HG03342 (cell line): ENCODE measurements at regions not wholly inside any gene's neighbourhood (a gene's known extent, or its start where the extent isn't known, plus 50 kb on each side); places are given as distances from the start of the nearest gene placed in this dataset.
"Not testable (repeated sequence)": the region's sequence is repeated elsewhere in the genome, so short reads cannot be mapped to it uniquely, and the experiment has no call there.

ENCODE experiments used
- ATAC-seq: cut with Tn5 transposase; IDR thresholded peaks from one replicate; pipeline ENCODE4 v1.9.1; 2021; ENCODE audit warnings: mild to moderate bottlenecking, moderate library complexity; ENCODE audit not compliant: unreplicated experiment

- no peak for ATAC-seq
Measured at GRCh38 chr15:55126111-55126510, 70.6 kb downstream of the RSL24D1 start.

GRCh38 chr15:55124616-55125015 is 72.1 kb downstream of the RSL24D1 start:
- ATAC-seq, result no peak

DNA sequence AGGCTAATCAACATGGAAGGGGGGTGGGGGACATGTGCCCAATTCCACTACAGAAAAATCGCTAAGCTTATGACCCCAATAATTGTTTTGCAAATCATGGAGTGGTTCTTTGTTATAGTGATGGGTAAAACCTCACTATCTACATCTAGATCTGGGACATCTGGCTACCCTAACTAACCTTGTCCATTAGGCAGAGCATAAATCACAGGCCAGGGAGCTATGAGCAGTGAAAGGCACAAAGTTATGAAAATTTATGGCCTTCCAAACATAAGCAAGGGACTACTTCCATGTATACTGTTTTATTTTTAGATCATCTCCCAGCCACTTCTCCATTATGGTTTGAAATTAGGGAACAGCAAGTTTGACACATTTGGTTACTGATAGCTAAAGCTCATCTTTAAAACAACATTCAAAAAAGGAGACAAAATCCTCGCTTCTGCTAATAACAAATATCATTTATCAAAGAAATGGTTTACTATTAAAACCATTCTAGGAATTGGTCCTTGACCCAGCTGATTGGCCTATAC is 78.3 kb downstream of the RSL24D1 start:
- no peak for ATAC-seq

GRCh38 chr15:55116636-55117035 is 80.1 kb downstream of the RSL24D1 start:
- no peak for ATAC-seq

GRCh38 chr15:55113736-55114135 is 83.0 kb downstream of the RSL24D1 start:
- no peak for ATAC-seq

DNA sequence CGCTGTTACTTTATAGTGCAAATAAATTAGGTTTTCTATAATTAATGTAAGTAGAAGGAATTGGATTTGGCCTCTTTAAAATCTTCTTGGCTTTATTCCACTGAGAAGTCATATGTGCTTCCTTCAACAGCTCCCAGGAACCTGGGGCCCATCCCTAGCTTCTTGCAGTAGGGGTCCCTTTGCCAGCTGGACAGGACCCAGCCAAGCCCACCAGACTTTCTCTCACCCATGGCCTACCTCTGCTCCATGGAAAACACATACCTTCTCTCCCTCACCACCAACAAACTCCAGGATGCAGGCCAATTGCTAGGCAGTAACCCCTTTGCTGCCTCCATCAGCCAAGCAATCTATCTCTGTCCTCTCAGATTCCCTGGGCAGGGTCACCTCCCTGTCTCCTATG is 84.0 kb downstream of the RSL24D1 start:
- no peak for ATAC-seq

GRCh38 chr15:55110446-55110845 is 86.3 kb downstream of the RSL24D1 start:
- no peak for ATAC-seq

- ATAC-seq, result peak; percentile 70
Measured at GRCh38 chr15:55108858-55109518, 87.8 kb downstream of the RSL24D1 start.

DNA sequence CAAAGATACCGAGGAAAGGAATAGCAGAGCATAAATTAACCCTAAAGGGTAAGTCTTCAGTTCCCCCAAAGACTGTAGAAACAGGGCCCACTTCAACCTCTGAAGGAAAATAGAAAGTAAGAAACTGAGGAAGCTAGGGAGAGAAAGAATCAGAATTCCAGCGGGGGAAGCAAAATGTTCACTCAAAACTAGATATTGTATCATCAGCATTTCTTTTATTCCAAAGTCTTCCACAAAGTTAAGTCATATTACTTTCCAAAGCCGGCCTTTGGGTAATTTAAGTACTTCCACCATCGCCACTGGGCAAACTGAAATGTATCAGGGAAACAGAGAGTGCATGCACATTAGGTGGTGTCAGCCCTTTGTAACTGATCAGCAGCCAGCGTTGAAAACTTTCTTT is 88.3 kb downstream of the RSL24D1 start:
- ATAC-seq, result no peak

DNA sequence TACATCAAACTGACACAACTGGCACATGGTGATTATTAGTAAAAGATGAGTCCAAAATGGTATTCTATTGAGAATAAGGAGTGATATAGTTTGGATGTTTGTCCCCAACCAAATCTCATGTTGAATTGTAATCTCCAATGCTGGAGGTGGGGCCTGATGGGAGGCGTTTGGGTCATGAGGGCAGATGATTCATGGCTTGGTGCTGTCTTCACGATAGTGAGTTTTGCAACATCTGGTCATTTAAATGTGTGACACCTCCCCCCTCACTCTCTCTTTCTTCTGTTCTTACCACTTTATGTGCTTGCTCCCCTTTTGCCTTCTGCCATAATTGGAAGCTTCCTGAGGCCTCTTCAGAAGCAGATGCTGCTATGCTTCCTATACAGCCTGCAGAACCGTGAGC is 90.6 kb downstream of the RSL24D1 start:
- no peak for ATAC-seq

- ATAC-seq, result no peak
Measured at GRCh38 chr15:55094136-55094535, 102.6 kb downstream of the RSL24D1 start.

- no peak for ATAC-seq
Measured at GRCh38 chr15:55088207-55088606, 108.5 kb downstream of the RSL24D1 start.

DNA sequence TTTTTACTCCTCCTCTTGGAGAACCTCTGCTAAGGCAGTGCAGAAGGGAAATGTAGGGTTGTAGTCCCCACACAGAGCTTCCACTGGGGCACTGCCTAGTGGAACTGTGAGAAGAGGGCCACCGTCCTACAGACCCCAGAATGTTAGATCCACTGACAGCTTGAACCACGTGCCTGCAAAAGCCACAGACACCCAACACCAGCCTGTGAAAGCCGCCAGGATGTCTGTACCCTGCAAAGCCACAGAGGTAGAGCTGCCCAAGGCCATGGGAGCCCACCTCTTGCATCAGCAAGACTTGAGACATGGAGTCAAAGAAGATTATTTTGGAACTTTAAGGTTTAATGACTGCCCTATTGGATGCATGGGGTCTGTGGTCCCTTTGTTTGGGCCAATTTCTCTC is 112.1 kb downstream of the RSL24D1 start:
- ATAC-seq, result no peak

GRCh38 chr15:55084216-55084615 is 112.5 kb downstream of the RSL24D1 start:
- ATAC-seq, result no peak

- ATAC-seq, result not testable (repeated sequence)
Measured at GRCh38 chr15:55077052-55077451, 119.7 kb downstream of the RSL24D1 start.

GRCh38 chr15:55074431-55074830 is 122.3 kb downstream of the RSL24D1 start:
- ATAC-seq, result no peak

GRCh38 chr15:55063970-55064369 is 132.8 kb downstream of the RSL24D1 start:
- ATAC-seq, result not testable (repeated sequence)

GRCh38 chr15:55060836-55061235 is 135.9 kb downstream of the RSL24D1 start:
- ATAC-seq, result no peak

DNA sequence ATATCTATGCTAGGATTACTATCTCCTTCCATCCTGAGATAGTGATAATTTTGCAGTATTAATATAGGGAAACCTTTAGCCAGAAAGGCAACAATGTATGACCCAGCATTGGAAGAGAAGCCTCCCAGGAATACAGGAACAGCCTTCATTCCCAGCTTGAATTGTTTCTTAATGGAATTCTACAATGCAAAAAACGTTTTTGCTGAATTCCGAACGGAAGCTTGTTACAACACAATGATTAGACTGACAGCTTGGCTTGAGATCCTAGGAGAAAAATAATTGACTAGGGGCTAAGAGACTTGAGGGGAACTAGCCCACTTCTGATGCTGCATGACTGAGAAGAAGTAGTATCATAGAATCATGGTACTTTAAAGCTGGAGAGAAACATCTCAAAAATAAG is 140.2 kb downstream of the RSL24D1 start:
- ATAC-seq, result no peak

DNA sequence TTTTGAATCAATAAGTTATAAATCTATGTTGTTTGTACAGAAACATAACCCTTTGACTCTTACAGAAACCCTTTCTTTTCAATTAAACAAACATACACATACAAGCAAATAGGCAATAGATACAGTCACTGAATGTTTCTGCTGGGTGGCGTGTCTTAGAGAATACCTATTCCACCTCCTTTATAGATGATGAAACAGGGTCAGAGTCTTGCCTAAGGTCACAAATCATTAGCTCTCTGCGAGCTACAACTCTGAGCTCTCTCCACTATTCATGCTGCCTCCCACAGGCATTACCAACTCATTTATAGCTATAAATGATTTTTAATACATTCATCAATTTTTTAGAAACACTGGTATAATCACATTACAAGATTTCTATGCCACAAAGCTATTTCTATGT is 152.6 kb downstream of the RSL24D1 start:
- no peak for ATAC-seq

- no peak for ATAC-seq
Measured at GRCh38 chr15:55037071-55037470, 159.7 kb downstream of the RSL24D1 start.

DNA sequence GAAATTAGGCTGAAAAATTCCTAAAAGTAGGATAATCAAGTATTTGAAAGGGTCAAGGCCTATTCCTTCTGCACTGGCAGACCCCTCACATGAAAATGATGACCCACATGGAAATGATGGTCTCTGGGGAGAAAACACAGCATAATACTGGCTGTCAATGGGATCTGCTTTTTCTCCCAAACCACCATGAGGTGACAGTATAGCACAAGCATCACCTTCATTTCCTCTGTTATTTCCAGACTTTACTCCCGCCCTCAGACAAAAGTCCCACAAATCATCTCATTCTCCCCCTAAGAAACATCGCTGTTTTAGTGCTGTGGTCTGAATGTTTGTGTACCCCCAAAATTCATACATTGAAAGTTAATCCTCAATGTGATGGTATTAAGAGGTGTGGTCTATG is 161.0 kb downstream of the RSL24D1 start:
- ATAC-seq, result no peak

DNA sequence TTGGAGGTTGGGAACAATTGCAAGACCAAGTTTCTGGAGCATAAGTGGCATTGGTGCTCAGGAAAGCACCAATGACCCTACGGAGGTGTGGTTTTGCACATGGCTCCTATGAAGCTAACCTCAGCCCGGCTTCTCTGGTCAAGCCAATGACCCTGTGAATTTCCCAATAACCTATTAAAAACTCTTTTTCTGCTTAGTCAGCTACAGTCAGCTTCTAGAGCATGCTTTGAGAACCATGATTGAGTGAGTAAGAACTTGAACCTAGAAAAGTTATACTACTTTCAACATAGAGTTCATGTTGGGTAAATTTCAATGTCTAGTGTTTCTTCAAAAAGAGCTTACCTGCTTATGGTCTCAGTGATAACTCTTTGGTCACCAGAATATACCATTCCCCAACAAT is 163.2 kb downstream of the RSL24D1 start:
- no peak for ATAC-seq
